Right lobe of liver (tissue), 4 donors: ENCODE measurements at regions not wholly inside any gene's neighbourhood (a gene's known extent, or its start where the extent isn't known, plus 50 kb on each side); places are given as distances from the start of the nearest gene placed in this dataset.

Experiments
- POLR2A ChIP-seq: fragments of 450-650 bp; IDR thresholded peaks from one replicate; pipeline ENCODE4 v1.6.1; 2017; ENCODE audit warnings: antibody characterized with exemption, mild to moderate bottlenecking
- TF ChIP-seq, protein P1 (sequence below), 4 donors: fragments of 200-600 bp in 3 of 4; fragments of 450-650 bp in 1 of 4; IDR thresholded peaks; one replicate each; pipeline versions ENCODE4 v1.5.1 to v1.8.0; 2016 to 2022; ENCODE audit warnings: antibody characterized with exemption in 4 of 4, mild to moderate bottlenecking in 2 of 4
- donor health status: DM: no; HTN: no; CAD: no.
- donor health status: DM: no; HTN: no; CAD: no.
- donor health status: DM: no; HTN: yes; CAD: no.

DNA sequence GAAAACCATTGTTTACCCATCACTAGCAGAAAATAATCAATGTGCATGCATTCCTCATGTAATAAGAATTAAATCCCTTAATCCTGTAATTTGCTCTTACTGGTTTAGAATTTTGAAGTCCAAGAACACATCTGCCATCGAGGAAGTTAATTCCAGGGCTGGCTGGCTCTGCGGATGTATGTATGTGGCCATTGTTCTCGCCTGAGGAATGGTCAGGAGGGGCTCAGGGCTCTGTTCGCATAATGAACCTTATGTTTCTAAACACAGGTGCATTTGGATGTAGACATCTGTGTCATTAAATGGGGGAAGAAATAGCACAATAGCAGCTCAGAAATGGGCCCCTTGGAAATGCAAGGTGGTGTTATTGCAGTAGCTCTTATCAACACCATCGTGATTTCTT, 148.6 kb upstream of the GAS1 start:
- TF ChIP-seq, protein P1, sequence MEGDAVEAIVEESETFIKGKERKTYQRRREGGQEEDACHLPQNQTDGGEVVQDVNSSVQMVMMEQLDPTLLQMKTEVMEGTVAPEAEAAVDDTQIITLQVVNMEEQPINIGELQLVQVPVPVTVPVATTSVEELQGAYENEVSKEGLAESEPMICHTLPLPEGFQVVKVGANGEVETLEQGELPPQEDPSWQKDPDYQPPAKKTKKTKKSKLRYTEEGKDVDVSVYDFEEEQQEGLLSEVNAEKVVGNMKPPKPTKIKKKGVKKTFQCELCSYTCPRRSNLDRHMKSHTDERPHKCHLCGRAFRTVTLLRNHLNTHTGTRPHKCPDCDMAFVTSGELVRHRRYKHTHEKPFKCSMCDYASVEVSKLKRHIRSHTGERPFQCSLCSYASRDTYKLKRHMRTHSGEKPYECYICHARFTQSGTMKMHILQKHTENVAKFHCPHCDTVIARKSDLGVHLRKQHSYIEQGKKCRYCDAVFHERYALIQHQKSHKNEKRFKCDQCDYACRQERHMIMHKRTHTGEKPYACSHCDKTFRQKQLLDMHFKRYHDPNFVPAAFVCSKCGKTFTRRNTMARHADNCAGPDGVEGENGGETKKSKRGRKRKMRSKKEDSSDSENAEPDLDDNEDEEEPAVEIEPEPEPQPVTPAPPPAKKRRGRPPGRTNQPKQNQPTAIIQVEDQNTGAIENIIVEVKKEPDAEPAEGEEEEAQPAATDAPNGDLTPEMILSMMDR (IDR thresholded peaks at IDR 0.05): no peak
- TF ChIP-seq POLR2A: no peak
